ENCODE measurements at regions not wholly inside any gene's neighbourhood (a gene's known extent, or its start where the extent isn't known, plus 50 kb on each side); places are given as distances from the start of the nearest gene placed in this dataset.
"Not testable (repeated sequence)": the region's sequence is repeated elsewhere in the genome, so short reads cannot be mapped to it uniquely, and the experiment has no call there.

- no peak for DNase-seq (ENCODE audit: low read depth in 1 of 2, low spot score in 1 of 2)
- in situ Hi-C loops (cut with HindIII; ENCODE audit: low pct_unique_long_range_greater_than_20kb, low sequenced_read_pairs): no loop called here
- no peak for TF ChIP-seq JUND (IDR thresholded peaks at IDR 0.05; ENCODE audit: low read depth)
These were observed 748.2 kb downstream of the DIAPH3 start for GRCh38 chr13:59415498-59415897.

- no peak for DNase-seq (ENCODE audit: low read depth in 1 of 2, low spot score in 1 of 2)
- TF ChIP-seq JUND (IDR thresholded peaks at IDR 0.05; ENCODE audit: low read depth): no peak
- in situ Hi-C loops (cut with HindIII; ENCODE audit: low pct_unique_long_range_greater_than_20kb, low sequenced_read_pairs): no loop called here
These were observed 747.2 kb downstream of the DIAPH3 start for GRCh38 chr13:59416561-59416960.

- no peak for TF ChIP-seq JUND (IDR thresholded peaks at IDR 0.05; ENCODE audit: low read depth)
- no peak for DNase-seq (ENCODE audit: low read depth in 1 of 2, low spot score in 1 of 2)
These were observed 741.1 kb downstream of the DIAPH3 start for GRCh38 chr13:59422646-59423045.

DNA sequence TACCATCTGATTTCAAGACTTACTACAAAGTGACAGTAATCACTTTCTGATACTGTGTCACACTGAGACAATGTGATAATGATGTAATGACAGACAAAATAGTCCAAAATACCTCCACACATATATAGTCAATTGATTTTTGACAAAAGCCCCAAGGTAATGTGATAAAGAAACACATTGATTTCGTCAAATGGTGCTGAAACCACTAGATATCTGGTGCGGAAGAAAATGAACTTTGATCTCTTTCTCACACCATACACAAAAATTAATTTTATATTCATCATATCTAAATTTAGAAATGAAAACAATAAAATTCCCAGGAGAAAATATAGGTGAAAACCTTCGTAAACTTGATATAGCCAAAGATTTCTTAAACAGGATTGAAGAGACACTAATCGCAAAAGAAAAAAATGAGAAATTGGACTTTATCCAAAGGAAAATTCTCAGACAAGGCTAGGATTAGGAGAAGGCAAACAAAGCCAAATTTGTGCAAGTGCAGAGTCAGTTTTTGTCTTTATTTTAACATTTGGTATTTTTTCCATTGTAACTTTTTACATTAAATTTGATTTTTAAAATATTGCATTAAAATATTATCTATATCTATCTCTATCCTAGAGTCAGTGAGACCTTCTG, 739.9 kb downstream of the DIAPH3 start:
- no peak for DNase-seq (ENCODE audit: low read depth in 1 of 2, low spot score in 1 of 2)
- TF ChIP-seq JUND (IDR thresholded peaks at IDR 0.05; ENCODE audit: low read depth): no peak
- in situ Hi-C loops (cut with HindIII; ENCODE audit: low pct_unique_long_range_greater_than_20kb, low sequenced_read_pairs): no loop called here

More at GRCh38 chr13:59422646-59423045, 741.1 kb downstream of the DIAPH3 start:
- in situ Hi-C loops (cut with HindIII; ENCODE audit: low pct_unique_long_range_greater_than_20kb, low sequenced_read_pairs): no loop called here

- no peak for DNase-seq (ENCODE audit: low read depth in 1 of 2, low spot score in 1 of 2)
These were observed 739.1 kb downstream of the DIAPH3 start for GRCh38 chr13:59424661-59425060.

DNA sequence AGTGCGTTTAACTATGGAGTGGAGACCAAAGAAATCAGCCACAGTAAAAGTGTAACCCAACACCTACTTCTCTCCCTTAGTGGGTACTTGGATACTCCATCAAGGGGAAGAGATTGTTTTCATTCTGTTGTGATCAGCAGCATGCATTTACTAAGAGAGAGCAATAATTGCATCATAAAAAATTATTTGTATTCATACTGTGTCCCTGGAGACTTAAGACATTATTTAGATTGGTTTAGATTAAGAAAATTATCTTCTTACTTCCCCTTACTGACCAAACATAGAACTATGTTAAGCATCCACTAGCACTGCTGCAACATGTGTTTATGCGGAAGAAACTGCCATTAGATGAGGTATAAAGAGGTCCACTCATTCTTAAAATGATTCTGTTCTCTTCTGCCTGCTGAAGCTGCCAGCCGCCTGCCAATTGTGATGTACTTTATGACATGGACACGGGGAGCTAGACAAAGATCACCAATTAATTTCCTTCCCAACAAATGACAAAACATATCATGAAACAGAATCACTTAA, 738.5 kb downstream of the DIAPH3 start:
- in situ Hi-C loops (cut with HindIII; ENCODE audit: low pct_unique_long_range_greater_than_20kb, low sequenced_read_pairs): no loop called here
- no peak for DNase-seq (ENCODE audit: low read depth in 1 of 2, low spot score in 1 of 2)
- TF ChIP-seq JUND (IDR thresholded peaks at IDR 0.05; ENCODE audit: low read depth): no peak

More at GRCh38 chr13:59424661-59425060, 739.1 kb downstream of the DIAPH3 start:
- in situ Hi-C loops (cut with HindIII; ENCODE audit: low pct_unique_long_range_greater_than_20kb, low sequenced_read_pairs): no loop called here
- TF ChIP-seq JUND (IDR thresholded peaks at IDR 0.05; ENCODE audit: low read depth): no peak

GRCh38 chr13:59435024-59435423, 728.7 kb downstream of the DIAPH3 start:
- no peak for DNase-seq (ENCODE audit: low read depth in 1 of 2, low spot score in 1 of 2)
- in situ Hi-C loops (cut with HindIII; ENCODE audit: low pct_unique_long_range_greater_than_20kb, low sequenced_read_pairs): no loop called here
- TF ChIP-seq JUND (IDR thresholded peaks at IDR 0.05; ENCODE audit: low read depth): no peak

DNA sequence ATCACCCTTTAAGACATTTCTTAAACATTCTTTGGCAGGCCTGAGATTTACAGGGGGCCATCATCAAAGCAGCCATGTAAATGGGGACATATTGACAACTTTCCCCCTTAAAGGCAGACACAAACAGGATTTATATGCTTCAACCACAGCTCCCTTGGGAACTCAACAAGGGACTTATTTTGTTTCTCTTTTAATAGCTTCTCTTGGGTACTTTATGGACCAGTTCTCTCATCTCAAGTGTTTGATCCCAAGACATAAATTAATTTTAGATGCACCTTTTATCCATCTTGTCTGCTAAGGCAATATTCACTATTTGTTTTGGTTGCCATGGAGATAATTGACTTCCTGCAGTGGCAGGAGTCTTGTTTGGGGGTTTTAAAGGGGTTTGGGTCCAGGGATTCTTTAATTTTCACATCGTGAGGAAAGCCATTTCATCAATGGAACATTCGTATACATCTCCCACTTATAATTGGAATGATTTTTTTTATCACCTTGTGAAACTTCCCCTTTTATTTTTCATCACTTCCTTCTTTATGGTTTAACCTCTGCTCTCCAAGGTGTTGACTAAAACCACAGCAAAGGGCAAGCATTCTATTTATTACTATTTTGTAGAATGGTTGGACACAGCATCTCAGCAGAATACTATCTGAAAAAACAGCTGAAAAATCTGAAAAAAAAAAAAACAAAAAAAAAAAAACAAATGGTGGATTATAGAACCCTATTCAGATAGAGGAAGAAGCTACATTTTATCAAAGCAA, 726.0 kb downstream of the DIAPH3 start:
- no peak for TF ChIP-seq JUND (IDR thresholded peaks at IDR 0.05; ENCODE audit: low read depth)
- in situ Hi-C loops (cut with HindIII; ENCODE audit: low pct_unique_long_range_greater_than_20kb, low sequenced_read_pairs): no loop called here
- DNase-seq (ENCODE audit: low read depth in 1 of 2, low spot score in 1 of 2): peak in 1 of 2 experiments; percentile 23

GRCh38 chr13:59439776-59440428, 723.8 kb downstream of the DIAPH3 start:
- in situ Hi-C loops (cut with HindIII; ENCODE audit: low pct_unique_long_range_greater_than_20kb, low sequenced_read_pairs): no loop called here
- TF ChIP-seq JUND (IDR thresholded peaks at IDR 0.05; ENCODE audit: low read depth): no peak
- DNase-seq (ENCODE audit: low read depth in 1 of 2, low spot score in 1 of 2): no peak

DNA sequence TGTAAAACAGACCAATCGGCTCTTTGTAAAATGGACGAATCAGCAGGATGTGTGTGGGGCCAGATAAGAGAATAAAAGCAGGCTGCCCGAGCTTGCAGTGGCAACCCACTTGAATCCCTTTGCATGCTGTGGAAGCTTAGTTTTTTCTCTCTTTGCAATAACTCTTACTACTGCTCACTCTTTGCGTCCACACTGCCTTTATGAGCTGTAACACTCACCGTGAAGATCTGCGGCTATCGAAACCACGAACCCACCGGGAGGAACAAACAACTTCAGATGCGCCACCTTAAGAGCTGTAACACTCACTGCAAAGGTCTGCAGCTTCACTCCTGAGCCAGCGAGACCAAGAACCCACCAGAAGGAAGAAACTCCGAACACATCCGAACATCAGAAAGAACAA, 722.7 kb downstream of the DIAPH3 start:
- in situ Hi-C loops (cut with HindIII; ENCODE audit: low pct_unique_long_range_greater_than_20kb, low sequenced_read_pairs); DNase-seq (ENCODE audit: low read depth in 1 of 2, low spot score in 1 of 2): not testable (repeated sequence)

DNA sequence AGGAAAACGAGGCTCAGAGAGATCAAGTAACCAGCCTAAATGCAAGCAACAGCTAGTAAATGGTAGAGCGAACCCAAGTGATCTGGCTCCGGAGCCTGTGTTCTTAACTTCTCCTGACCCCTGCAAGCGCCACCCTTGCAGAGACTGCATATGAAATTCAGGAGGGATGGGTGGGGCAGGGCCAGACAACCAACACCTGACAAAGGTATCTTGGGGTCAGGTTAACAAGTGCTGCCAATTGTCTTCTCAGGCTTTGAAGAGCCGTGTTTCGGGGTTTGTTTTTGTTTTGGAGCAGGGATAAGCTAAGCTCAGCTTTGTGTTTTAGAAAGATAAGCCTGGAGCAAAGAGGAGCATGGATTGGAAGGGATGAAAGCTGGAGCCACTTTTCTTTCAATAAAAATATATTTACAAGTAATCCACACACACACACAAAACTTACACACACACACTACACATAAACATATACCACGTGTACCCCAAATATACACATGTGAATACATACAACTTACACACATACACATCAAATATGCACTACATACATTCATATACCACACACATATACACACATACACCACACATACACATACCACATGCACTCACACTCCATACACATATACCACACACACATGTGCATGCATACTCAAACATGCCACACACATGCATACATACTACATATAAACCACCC, 722.0 kb downstream of the DIAPH3 start:
- DNase-seq (ENCODE audit: low read depth in 1 of 2, low spot score in 1 of 2): no peak
- TF ChIP-seq JUND (IDR thresholded peaks at IDR 0.05; ENCODE audit: low read depth): no peak
- in situ Hi-C loops (cut with HindIII; ENCODE audit: low pct_unique_long_range_greater_than_20kb, low sequenced_read_pairs): no loop called here

- no peak for TF ChIP-seq JUND (IDR thresholded peaks at IDR 0.05; ENCODE audit: low read depth)
- no peak for DNase-seq (ENCODE audit: low read depth in 1 of 2, low spot score in 1 of 2)
- in situ Hi-C loops (cut with HindIII; ENCODE audit: low pct_unique_long_range_greater_than_20kb, low sequenced_read_pairs): no loop called here
These were observed 721.3 kb downstream of the DIAPH3 start for GRCh38 chr13:59442461-59442860.

All from T47D (cell line).